Small intestine (tissue), 7 donors: ENCODE measurements at regions not wholly inside any gene's neighbourhood (a gene's known extent, or its start where the extent isn't known, plus 50 kb on each side); places are given as distances from the start of the nearest gene placed in this dataset.
A peak's percentile ranks its signal among the peaks of the same experiment; 100 is the strongest.

Source experiments
- DNase-seq, 2 donors: peaks; one replicate each; pipeline versions ENCODE4 v3.0.0 to v3.0.0-alpha.2; 2013
- FAIRE-seq: peaks from 2 replicates; lab custom pipeline; 2012; peaks lifted over from hg19 to GRCh38; lab: Jason Lieb, UNC
- H3K27ac ChIP-seq, 3 donors: one replicate each; pipeline ENCODE4 v1.5.1; 2013; ENCODE audit warnings: low read length in 2 of 3, mild to moderate bottlenecking in 2 of 3, control low read depth in 1 of 3, inconsistent platforms in 1 of 3, low read depth in 1 of 3, moderate library complexity in 1 of 3
- H3K27me3 ChIP-seq, 3 donors: one replicate each; pipeline ENCODE4 v1.6.1; 2013; ENCODE audit warnings: low read length in 3 of 3, inconsistent platforms in 1 of 3; ENCODE audit not compliant: control insufficient read depth in 3 of 3, insufficient read depth in 3 of 3
- H3K36me3 ChIP-seq, 3 donors: one replicate each; pipeline ENCODE4 v1.6.1; 2013; ENCODE audit warnings: low read length in 3 of 3, inconsistent platforms in 1 of 3, low read depth in 1 of 3, mild to moderate bottlenecking in 1 of 3, moderate library complexity in 1 of 3; ENCODE audit not compliant: control insufficient read depth in 3 of 3, insufficient read depth in 2 of 3
- H3K4me1 ChIP-seq, 3 donors: one replicate each; pipeline ENCODE4 v1.6.1; 2013; ENCODE audit warnings: low read length in 2 of 3, inconsistent platforms in 1 of 3, low read depth in 1 of 3, mild to moderate bottlenecking in 1 of 3, moderate library complexity in 1 of 3; ENCODE audit not compliant: control insufficient read depth in 3 of 3, insufficient read depth in 2 of 3
- H3K4me3 ChIP-seq, 3 donors: one replicate each; pipeline ENCODE4 v1.5.1; 2013; ENCODE audit warnings: low read length in 3 of 3, control low read depth in 1 of 3, inconsistent platforms in 1 of 3, low read depth in 1 of 3, mild to moderate bottlenecking in 1 of 3, moderate library complexity in 1 of 3
- H3K9me3 ChIP-seq, 2 donors: one replicate each; pipeline ENCODE4 v1.6.1; 2013; ENCODE audit warnings: low read depth in 1 of 2, low read length in 1 of 2; ENCODE audit not compliant: control insufficient read depth in 2 of 2, insufficient read depth in 1 of 2
- WGBS, 3 donors: extraction: QIAGEN DNeasy Blood & Tissue Kit; methylation state at CpG; one replicate each; pipeline ENCODE4 v1.1.7; 2013; 5-methylcytosine and 5-hydroxymethylcytosine counted together
- donor health status: healthy with polysubstance abuse.
- donor health status: control.
- donor health status: control.
- donor health status: Bipolar disorder and iron deficiency.
- donor health status: healthy.

DNA sequence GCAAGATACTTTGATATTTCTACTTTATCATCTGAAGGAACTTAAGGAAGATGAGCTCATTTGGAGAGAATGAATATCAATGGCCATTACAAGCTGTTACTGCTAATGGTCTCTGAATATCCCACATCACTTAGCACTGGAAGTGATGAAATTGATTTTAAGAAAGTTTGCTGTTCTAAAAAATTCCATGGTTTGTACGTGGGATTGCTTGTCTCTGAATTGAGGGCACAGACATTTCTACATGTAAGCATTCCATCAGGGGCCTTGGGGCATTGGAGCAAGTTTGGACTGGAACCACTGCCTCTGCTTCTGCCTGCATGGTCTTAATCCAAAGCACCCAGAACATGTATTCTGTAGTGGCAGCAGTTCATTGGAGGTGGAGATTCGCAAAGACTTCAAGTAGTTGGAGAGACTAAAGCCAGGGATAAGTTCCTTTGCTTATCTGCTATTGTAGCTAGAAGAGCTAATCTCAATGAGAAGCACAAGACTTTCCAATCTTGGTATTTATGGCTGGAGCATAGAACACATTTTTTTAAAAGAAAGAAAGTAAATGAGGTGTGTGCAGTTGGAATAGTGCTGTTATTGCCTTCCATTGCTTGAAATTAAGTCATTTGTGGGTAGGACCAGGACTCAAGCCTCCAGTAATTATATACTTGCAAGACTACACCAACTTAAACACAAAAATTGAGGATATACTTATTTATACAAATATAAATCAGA lies 424.2 kb downstream of the SPATA31D1 start:
- no peak for FAIRE-seq

DNA sequence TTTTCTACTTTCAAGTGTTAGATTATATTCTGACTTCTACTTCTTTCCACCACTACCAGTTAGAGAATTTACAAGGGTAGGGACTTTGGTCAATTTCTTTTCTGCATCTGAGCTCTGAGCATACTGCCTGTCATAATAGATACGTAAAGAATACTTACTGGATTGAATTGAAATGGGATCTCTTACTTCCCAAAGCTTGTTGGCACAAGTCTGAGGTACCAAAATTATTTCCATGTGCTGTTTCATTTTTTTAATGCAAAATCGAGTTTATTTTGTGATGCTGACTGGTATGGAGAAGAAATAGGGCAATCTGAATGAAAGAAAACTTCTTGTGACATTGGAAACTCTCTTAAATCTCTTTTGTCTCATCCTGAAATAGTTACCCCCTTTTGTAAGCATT lies 428.9 kb downstream of the SPATA31D1 start:
- Histone ChIP-seq H3K27me3 (no peaks in the 10 kb centered on the region), H3K9me3 (no peaks in the 10 kb centered on the region), H3K4me3 (no peak overlapping the region), H3K36me3 (no peaks in the 10 kb centered on the region), H3K27ac (no peak overlapping the region), H3K4me1 (peaks cover 0 to 12% (median 0%) of the 10 kb centered on the region in 3 donors)
- no peak for FAIRE-seq
- no peak for DNase-seq
- WGBS, 3 donors: 77 to 86% (median 82%) methylated on average over 2 of the region's 2 CpGs

More for the DNA sequence above, 424.2 kb downstream of the SPATA31D1 start:
- Histone ChIP-seq H3K4me3 (no peak overlapping the region), H3K27ac (no peak overlapping the region), H3K27me3 (no peaks in the 10 kb centered on the region), H3K4me1 (peaks cover 0 to 16% (median 0%) of the 10 kb centered on the region in 3 donors), H3K36me3 (no peaks in the 10 kb centered on the region), H3K9me3 (no peaks in the 10 kb centered on the region)
- WGBS, 3 donors: 80 to 83% (median 82%) methylated on average over 2 of the region's 2 CpGs
- DNase-seq: peak in 1 of 2 donors; percentile 53

DNA sequence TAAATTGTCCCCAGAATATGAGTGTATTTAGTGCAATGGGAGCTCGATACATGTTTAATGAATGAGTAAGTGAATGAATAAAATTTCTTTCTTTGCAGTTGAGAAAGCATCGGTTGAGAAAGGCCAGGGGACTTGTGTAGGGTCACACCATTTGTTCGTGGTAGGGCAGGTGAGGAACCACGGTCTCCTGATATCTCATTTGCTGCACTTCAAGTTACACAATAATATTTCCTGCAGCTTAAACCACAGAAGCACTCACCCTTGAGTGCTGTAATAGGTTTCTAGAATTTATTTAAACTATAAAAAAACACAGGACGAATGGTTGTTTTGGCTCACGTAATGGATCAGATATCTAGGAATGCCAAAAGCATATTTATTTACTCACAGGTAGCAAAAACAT lies 429.8 kb downstream of the SPATA31D1 start:
- Histone ChIP-seq H3K4me1 (peaks cover 0 to 13% (median 0%) of the 10 kb centered on the region in 3 donors), H3K4me3 (no peak overlapping the region), H3K36me3 (no peaks in the 10 kb centered on the region), H3K27me3 (no peaks in the 10 kb centered on the region), H3K27ac (no peak overlapping the region), H3K9me3 (no peaks in the 10 kb centered on the region)
- DNase-seq: no peak
- 69 to 78% (median 69%) methylated on average over 6 of the region's 6 CpGs for WGBS, 3 donors
- no peak for FAIRE-seq

- no peaks in the 10 kb centered on the region for H3K9me3 ChIP-seq
- WGBS, 3 donors: 41 to 66% (median 49%) methylated on average over 3 of the region's 3 CpGs
- H3K4me1 ChIP-seq: peaks cover 0 to 25% (median 0%) of the 10 kb centered on the region in 3 donors
- FAIRE-seq: no peak
- H3K27me3 ChIP-seq: no peaks in the 10 kb centered on the region
- no peak overlapping the region for H3K27ac ChIP-seq
- H3K4me3 ChIP-seq: no peak overlapping the region
- H3K36me3 ChIP-seq: no peaks in the 10 kb centered on the region
- DNase-seq: peak; percentile 37 to 58
These were observed 431.3 kb downstream of the SPATA31D1 start for GRCh38 chr9:82419696-82420486.

DNA sequence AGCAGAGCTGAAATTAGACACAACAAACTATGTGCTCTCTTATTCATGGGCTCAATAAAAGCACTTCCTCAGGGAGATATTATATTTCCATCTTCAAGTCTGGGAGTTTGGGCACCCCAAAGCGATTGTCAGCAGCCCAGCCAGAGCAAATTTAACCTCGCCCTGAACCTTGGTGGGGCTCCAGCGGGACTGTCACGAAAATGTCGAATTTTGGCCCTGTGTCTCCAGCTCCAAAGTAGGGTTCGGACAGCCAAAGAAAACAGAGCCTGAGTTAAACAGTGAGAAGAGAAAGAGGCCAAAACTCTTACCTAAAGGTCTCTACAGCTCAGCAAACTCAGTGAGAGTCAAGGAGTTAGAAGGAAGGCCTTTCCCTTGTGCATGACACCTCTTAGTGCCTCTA lies 432.9 kb downstream of the SPATA31D1 start:
- Histone ChIP-seq H3K27ac (no peak overlapping the region), H3K36me3 (no peaks in the 10 kb centered on the region)
- no peak for FAIRE-seq

DNA sequence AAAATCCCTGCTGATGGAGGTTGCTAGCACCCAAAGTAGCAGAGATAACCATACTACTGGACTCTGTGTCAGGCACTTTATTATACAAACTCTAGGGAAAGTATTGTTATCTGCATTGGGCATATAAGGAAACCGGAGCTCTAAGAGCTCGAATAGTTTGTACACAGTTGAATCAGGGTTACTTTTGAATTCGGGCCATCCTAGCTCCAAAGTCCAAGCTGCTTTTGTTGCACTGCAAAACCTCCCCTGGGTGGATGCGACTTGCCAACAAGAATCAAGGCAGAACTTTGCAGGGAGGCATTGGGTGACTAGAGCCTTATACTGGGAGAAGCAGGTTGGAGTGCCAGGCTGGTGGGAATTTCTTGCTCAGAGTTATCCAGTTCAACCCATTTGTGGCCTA lies 435.1 kb downstream of the SPATA31D1 start:
- WGBS, 3 donors: 14 to 64% (median 41%) methylated on average over 4 of the region's 4 CpGs
- FAIRE-seq: no peak

More for the DNA sequence above, 432.9 kb downstream of the SPATA31D1 start:
- H3K4me1 ChIP-seq: peaks cover 0 to 32% (median 4%) of the 10 kb centered on the region in 3 donors
- no peaks in the 10 kb centered on the region for H3K9me3 ChIP-seq
- WGBS, 3 donors: 56 to 86% (median 76%) methylated on average over 6 of the region's 6 CpGs
- no peak overlapping the region for H3K4me3 ChIP-seq
- H3K27me3 ChIP-seq: no peaks in the 10 kb centered on the region
- DNase-seq: no peak

GRCh38 chr9:82424599-82425120 lies 436.1 kb downstream of the SPATA31D1 start:
- Histone ChIP-seq H3K4me3 (no peak overlapping the region), H3K9me3 (no peaks in the 10 kb centered on the region), H3K36me3 (no peaks in the 10 kb centered on the region), H3K27ac (peak overlapping the region in 1 of 3 donors; percentile 15), H3K27me3 (no peaks in the 10 kb centered on the region), H3K4me1 (peaks cover 0 to 32% (median 4%) of the 10 kb centered on the region in 3 donors)
- no peak for FAIRE-seq
- DNase-seq: peak; percentile 59 to 62

More for the DNA sequence above, 435.1 kb downstream of the SPATA31D1 start:
- H3K27ac ChIP-seq: no peak overlapping the region
- no peaks in the 10 kb centered on the region for H3K27me3 ChIP-seq
- H3K36me3 ChIP-seq: no peaks in the 10 kb centered on the region
- no peak overlapping the region for H3K4me3 ChIP-seq
- H3K9me3 ChIP-seq: no peaks in the 10 kb centered on the region
- peak; percentile 56 to 77 for DNase-seq
- peaks cover 0 to 32% (median 4%) of the 10 kb centered on the region in 3 donors for H3K4me1 ChIP-seq

GRCh38 chr9:82431121-82431520 lies 442.5 kb downstream of the SPATA31D1 start:
- WGBS, 3 donors: 87 to 92% (median 92%) methylated on average over 16 to 18 of the region's 18 CpGs

More at GRCh38 chr9:82431121-82431520, 442.5 kb downstream of the SPATA31D1 start:
- DNase-seq: no peak
- Histone ChIP-seq H3K27ac (no peak overlapping the region), H3K27me3 (no peaks in the 10 kb centered on the region), H3K4me3 (no peak overlapping the region), H3K36me3 (no peaks in the 10 kb centered on the region), H3K9me3 (peaks cover 0 to 21% of the 10 kb centered on the region in 2 donors), H3K4me1 (no peaks in the 10 kb centered on the region)
- no peak for FAIRE-seq
